ENCODE measurements at regions not wholly inside any gene's neighbourhood (a gene's known extent, or its start where the extent isn't known, plus 50 kb on each side); places are given as distances from the start of the nearest gene placed in this dataset.

GRCh38 chr7:96949766-96950165, 55.6 kb upstream of the DLX6 start:
- peak; percentile 52 for TF ChIP-seq CTCF (conservative IDR thresholded peaks at IDR 0.05)
- TF ChIP-seq ZFX (IDR thresholded peaks at IDR 0.05): no peak
- H3K27ac ChIP-seq: peak overlapping the region; percentile 20; the same call in 1 of the 2 replicates

GRCh38 chr7:96952974-96953391, 52.4 kb upstream of the DLX6 start:
- H3K27ac ChIP-seq: no peak overlapping the region
- TF ChIP-seq CTCF (conservative IDR thresholded peaks at IDR 0.05): no peak
- no peak for TF ChIP-seq ZFX (IDR thresholded peaks at IDR 0.05)

- no peak overlapping the region for H3K27ac ChIP-seq
- TF ChIP-seq CTCF (conservative IDR thresholded peaks at IDR 0.05) (no peak), ZFX (IDR thresholded peaks at IDR 0.05) (no peak)
Measured at GRCh38 chr7:96953676-96954513, 51.5 kb upstream of the DLX6 start.

Measured in C4-2B (cell line).